NCI-H2196 treated with DMSO at 0.1 percent for 48 hours (cell line): ENCODE measurements at regions not wholly inside any gene's neighbourhood (a gene's known extent, or its start where the extent isn't known, plus 50 kb on each side); places are given as distances from the start of the nearest gene placed in this dataset.

ENCODE experiments used
- DNase-seq: peaks from one replicate; lab custom pipeline; 2025; ENCODE audit not compliant: unreplicated experiment; lab: John Stamatoyannopoulos, UW

GRCh38 chr13:29934531-29935308 is 84.3 kb upstream of the UBL3 start:
- no peak for DNase-seq

GRCh38 chr13:29933401-29933800 is 83.0 kb upstream of the UBL3 start:
- DNase-seq: no peak

- no peak for DNase-seq
These were observed 81.3 kb upstream of the UBL3 start for GRCh38 chr13:29931696-29932095.

DNA sequence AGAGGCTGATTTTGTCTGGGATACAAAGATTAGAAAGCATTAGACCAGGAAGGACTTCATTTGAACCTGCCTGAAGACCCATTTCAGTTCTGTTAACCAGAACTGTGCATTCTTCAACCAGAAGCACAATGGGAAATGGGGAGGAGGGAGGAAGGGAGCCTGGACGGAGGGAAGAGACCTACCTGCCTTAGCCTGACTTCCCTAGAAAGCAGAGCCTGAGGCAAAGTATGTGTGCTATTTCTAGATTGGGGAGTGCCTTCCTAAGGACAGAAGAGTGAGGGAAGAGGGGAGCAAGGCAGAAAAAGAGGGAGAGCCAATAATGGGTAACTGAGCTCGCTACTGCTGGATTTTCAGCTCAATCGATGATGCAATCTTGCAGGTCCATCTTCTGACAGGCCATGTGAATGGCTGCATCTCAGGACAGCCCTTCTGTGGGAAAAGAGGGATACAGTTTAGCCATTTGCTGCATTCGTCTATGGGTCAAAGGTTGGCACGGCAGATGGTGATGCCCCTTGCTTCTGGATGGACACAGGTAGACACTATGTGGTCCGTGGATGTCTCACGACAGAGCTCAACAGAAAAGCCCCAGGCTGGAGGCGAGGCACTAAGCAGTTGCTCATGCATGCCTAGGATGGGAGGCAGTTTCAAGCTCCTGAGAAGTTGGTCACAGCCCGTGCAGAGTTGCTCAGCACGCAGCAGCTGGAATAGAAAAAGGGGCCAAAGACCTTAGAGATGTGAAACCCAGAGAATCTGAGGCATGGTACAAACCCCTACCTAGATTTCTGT is 78.8 kb upstream of the UBL3 start:
- DNase-seq: no peak

DNA sequence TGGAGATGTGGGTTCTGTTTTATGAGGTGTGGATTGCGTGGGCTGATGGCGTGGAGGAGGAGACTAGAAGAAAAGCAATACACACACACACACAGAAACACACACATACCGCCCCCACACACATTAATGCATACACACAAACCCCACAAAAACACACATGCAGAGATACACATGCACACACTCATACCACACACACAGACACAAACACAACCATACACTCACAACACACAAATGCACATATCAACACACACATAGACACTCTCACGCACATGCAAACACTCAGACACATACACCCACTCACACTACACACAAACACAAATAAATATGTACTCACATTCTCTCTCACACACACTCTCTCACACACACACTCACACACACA is 75.7 kb upstream of the UBL3 start:
- no peak for DNase-seq

GRCh38 chr13:29925457-29926097 is 75.2 kb upstream of the UBL3 start:
- peak; percentile 43 for DNase-seq

GRCh38 chr13:29924482-29925350 is 74.3 kb upstream of the UBL3 start:
- DNase-seq: peak; percentile 1

DNA sequence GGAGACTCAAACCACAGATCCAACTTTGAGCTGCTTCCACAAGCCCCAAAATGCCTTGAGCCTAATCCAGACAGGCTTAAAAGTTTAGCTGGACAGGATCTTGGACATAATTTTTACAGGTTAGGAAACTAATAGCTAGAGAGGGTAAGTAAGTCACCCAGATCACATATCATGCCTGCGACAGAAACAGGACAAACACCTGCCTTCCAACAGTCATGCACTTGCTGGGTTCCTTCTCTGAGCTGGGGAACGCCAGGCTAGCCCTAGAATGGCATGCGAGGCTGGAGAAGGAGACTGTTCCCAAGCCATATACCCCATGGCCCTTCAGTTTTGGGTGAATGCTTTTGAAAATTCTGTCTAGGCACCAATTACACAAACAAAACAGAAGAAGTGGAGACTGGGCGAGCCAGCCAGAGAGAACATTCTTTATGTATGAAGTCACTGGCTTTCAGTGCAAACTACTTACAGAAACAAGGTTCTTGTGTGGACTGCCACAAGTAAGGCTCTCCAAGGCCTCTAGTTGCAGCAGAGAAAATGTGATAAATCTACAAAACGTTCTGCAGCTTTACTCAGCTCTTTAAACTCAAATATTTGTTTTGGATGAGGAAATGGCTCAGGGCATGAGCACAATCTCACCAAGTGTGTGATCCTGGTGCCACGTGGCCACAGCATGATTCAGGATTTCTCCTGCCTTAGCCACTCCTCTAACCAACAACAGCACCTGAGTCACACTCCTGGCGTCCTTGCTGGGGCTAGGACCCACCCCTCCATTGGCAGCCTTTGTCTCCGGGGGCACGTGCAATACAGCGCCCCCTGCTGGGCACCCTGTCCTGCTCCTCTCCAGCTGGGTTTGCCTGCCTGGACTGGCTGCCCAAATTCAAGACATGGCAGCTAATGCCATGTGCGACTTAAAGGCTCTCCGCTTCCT is 73.4 kb upstream of the UBL3 start:
- peak; percentile 75 for DNase-seq

DNA sequence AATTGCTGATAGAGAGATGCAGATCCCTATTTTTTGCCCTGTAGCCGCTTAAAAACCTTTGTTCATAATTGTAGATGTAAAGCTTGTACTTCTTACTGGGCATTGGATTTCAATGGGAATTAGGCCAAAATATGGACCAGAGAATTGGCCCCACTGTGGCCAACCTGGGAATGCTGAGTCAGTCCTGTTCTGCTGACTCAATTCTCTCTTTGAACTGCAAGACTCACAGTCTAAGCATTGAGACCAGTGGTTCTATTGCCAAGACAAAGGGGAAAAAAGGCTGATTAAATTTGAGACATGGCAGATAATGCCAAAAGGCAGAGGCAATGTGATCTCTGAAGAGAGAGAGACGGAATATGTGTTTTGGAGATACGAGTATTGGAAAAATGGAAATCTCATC is 72.5 kb upstream of the UBL3 start:
- no peak for DNase-seq

DNA sequence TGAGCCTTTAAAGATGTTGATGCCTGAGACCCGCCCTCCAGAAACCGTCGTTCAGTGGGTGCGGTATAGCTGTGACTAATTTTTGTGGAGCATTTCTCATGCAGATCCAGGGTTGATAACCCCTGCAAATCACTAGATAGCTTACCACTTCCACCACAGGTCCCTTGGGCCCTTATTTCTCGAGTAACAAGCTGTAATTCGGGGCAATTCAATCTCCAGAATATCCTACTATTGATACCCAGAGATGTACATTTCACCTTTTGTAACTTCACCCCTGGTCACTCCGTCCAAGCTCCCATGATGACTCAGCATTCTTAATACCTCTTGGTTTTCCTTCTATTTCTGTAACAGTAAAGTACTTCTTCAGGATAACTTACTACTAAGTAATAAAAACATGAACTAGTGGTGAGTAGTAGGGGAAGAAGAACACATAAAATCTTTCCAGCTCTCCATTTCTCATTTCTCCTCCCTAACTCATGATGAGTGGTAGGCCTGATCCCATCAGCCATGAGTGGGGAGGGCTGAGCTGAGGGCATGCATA is 71.9 kb upstream of the UBL3 start:
- no peak for DNase-seq

DNA sequence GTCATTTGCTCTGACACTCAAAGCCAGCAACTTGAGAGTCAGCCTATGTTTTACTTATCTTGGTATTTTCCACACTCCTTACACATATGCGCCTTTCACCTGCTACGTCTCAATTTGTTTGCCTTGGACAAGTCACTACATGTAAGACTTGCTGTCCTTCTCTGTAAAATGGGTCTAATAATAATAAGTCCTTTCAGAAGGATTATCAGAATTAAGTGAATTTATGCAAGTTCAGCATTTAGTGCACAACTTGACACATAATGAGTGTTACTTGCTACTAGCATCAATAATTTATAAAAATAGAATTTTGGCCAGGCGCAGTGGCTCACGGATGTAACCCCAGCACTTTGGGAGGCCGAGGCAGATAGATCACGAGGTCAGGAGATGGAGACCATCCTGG is 71.1 kb upstream of the UBL3 start:
- DNase-seq: no peak

GRCh38 chr13:29920025-29920643 is 69.7 kb upstream of the UBL3 start:
- no peak for DNase-seq

DNA sequence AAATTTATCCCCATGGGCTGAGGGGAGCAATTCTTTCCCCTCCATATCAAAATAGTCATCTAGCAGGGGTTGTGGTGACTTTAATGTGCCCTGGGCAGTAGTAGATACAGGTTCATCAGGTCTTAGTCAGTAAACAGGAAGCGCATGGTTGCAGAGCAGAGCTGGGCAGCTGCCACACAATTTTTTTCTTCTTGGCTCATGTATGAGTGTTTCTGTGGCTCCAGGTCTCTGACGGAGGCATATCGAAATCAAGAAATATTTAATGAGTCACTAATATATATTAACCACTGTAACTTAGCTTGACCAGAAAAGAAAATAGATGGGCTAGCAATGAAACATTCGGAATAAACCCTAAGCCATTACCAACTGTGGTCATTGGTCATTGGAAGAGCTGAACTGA is 68.4 kb upstream of the UBL3 start:
- DNase-seq: no peak

GRCh38 chr13:29917650-29918049 is 67.2 kb upstream of the UBL3 start:
- no peak for DNase-seq

DNA sequence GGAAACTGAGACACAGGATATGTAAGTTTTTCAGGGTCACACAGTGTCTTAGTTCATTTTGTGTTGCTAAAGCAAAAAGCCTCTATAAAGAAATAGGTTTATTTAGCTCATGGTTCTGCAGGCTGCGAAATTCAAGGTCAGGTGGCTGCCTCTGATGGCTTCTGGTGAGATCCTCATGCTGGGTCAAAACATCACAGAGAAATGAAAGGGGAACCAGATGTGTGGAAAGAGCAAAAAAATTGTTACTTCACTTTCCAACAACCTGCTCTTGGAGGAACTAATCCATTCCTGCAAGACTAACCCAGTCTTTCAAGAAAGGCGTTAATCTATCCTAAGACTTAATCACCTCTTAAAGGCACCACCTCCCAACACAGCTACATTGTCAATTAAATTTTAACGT is 64.2 kb upstream of the UBL3 start:
- no peak for DNase-seq

- no peak for DNase-seq
These were observed 61.5 kb upstream of the UBL3 start for GRCh38 chr13:29911781-29912418.

DNA sequence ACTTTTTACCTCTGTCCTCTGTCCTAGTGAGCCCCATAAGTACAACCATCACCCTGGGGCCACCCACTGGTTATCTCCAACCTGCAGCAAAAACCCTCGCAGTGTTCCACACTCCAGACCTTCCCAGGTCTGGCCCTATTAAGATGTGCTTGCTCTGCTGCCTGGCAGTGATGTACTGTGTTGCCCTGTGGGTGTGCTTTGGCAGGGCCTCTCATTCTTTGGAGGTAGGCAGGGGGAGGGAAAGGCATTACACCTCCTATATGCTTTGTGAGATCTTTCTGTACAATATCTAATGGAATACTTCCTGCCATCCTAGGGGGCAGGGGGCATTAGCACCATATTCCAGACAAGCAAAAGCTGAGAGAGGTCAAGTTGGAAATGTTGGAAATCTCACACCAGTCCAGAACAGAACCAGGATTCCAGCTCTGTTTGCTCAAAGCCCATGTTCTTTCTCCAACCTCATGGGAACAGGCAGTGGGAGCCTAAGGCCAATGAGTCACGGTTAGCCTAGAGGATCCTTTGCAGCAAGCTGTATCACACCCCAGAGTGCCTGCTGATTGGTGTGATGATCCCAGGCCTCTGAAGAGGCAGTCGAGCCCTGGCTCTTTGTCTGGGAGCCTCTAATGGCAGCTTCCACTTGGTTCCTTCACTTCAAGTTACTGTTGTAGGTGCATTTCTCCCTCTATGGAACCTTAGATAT is 59.7 kb upstream of the UBL3 start:
- no peak for DNase-seq

GRCh38 chr13:29909081-29909730 is 58.8 kb upstream of the UBL3 start:
- DNase-seq: no peak
